EH (cell line): ENCODE measurements at regions not wholly inside any gene's neighbourhood (a gene's known extent, or its start where the extent isn't known, plus 50 kb on each side); places are given as distances from the start of the nearest gene placed in this dataset.

ENCODE experiments used
- DNase-seq: peaks from one replicate; pipeline ENCODE4 v3.0.0-alpha.2; 2015; ENCODE audit warnings: low read depth

- DNase-seq = no peak
Measured at GRCh38 chr12:16415155-16415554, 67.7 kb downstream of the MGST1 start.

GRCh38 chr12:16417058-16417457 lies 69.6 kb downstream of the MGST1 start:
- no peak for DNase-seq

GRCh38 chr12:16421806-16422205 lies 74.4 kb downstream of the MGST1 start:
- peak; percentile 21 for DNase-seq

- DNase-seq = no peak
Measured at GRCh38 chr12:16424531-16424930, 77.1 kb downstream of the MGST1 start.

- no peak for DNase-seq
Measured at GRCh38 chr12:16435875-16436554, 88.6 kb downstream of the MGST1 start.

- no peak for DNase-seq
Measured at GRCh38 chr12:16437281-16437816, 89.9 kb downstream of the MGST1 start.

GRCh38 chr12:16437926-16438325 lies 90.5 kb downstream of the MGST1 start:
- DNase-seq = no peak

- DNase-seq = no peak
Measured at GRCh38 chr12:16449459-16449858, 102.0 kb downstream of the MGST1 start.

GRCh38 chr12:16453319-16453718 lies 105.9 kb downstream of the MGST1 start:
- no peak for DNase-seq

GRCh38 chr12:16454481-16454880 lies 107.0 kb downstream of the MGST1 start:
- DNase-seq = no peak

GRCh38 chr12:16458521-16459078 lies 111.2 kb downstream of the MGST1 start:
- no peak for DNase-seq

GRCh38 chr12:16467272-16467671 lies 119.8 kb downstream of the MGST1 start:
- no peak for DNase-seq

- DNase-seq = no peak
Measured at GRCh38 chr12:16472631-16473030, 125.2 kb downstream of the MGST1 start.

- no peak for DNase-seq
Measured at GRCh38 chr12:16473610-16474326, 126.3 kb downstream of the MGST1 start.

GRCh38 chr12:16474801-16475200 lies 127.4 kb downstream of the MGST1 start:
- no peak for DNase-seq

GRCh38 chr12:16475521-16475920 lies 128.1 kb downstream of the MGST1 start:
- DNase-seq = no peak

- no peak for DNase-seq
Measured at GRCh38 chr12:16482726-16483125, 123.2 kb downstream of the LMO3 start.

GRCh38 chr12:16492240-16492639 lies 113.7 kb downstream of the LMO3 start:
- no peak for DNase-seq

GRCh38 chr12:16492820-16493797 lies 112.9 kb downstream of the LMO3 start:
- DNase-seq = no peak

- no peak for DNase-seq
Measured at GRCh38 chr12:16495196-16495595, 110.8 kb downstream of the LMO3 start.
